ENCODE measurements at regions not wholly inside any gene's neighbourhood (a gene's known extent, or its start where the extent isn't known, plus 50 kb on each side); places are given as distances from the start of the nearest gene placed in this dataset.
"Not testable (repeated sequence)": the region's sequence is repeated elsewhere in the genome, so short reads cannot be mapped to it uniquely, and the experiment has no call there.

DNA sequence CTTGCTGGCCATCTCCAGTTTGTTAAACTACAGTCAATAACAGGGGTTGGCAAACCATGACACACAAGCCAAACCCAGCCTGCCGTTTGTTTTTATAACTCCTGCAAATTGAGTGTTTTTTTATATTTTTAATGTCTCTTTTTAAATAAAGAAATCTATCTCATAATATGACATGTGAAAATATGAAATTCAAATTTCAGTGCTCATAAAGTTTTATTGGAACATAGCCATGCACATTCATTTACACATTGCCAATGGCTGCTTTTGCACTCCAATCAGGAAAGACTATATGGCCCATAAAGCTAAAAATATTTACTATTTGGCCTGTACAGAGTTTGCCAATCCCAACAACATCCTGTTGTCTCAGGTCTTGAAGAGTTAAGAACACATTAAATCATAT, 129.0 kb upstream of the SRSF6 start:
- Mint-ChIP-seq H3K36me3 (ENCODE audit: low read depth, unreplicated experiment) (peaks cover 7% of the 10 kb centered on the region), H3K4me1 (ENCODE audit: unreplicated experiment) (no peaks in the 10 kb centered on the region), H3K27ac (ENCODE audit: unreplicated experiment) (no peak overlapping the region), H3K27me3 (ENCODE audit: unreplicated experiment) (peaks cover 8% of the 10 kb centered on the region), H3K9me3 (ENCODE audit: unreplicated experiment) (peaks cover 21% of the 10 kb centered on the region), H3K4me3 (ENCODE audit: unreplicated experiment) (no peak overlapping the region)
- TF ChIP-seq, protein P1, sequence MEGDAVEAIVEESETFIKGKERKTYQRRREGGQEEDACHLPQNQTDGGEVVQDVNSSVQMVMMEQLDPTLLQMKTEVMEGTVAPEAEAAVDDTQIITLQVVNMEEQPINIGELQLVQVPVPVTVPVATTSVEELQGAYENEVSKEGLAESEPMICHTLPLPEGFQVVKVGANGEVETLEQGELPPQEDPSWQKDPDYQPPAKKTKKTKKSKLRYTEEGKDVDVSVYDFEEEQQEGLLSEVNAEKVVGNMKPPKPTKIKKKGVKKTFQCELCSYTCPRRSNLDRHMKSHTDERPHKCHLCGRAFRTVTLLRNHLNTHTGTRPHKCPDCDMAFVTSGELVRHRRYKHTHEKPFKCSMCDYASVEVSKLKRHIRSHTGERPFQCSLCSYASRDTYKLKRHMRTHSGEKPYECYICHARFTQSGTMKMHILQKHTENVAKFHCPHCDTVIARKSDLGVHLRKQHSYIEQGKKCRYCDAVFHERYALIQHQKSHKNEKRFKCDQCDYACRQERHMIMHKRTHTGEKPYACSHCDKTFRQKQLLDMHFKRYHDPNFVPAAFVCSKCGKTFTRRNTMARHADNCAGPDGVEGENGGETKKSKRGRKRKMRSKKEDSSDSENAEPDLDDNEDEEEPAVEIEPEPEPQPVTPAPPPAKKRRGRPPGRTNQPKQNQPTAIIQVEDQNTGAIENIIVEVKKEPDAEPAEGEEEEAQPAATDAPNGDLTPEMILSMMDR (IDR thresholded peaks at IDR 0.05; ENCODE audit: unreplicated experiment): no peak
- DNase-seq (ENCODE audit: low spot score): no peak

DNA sequence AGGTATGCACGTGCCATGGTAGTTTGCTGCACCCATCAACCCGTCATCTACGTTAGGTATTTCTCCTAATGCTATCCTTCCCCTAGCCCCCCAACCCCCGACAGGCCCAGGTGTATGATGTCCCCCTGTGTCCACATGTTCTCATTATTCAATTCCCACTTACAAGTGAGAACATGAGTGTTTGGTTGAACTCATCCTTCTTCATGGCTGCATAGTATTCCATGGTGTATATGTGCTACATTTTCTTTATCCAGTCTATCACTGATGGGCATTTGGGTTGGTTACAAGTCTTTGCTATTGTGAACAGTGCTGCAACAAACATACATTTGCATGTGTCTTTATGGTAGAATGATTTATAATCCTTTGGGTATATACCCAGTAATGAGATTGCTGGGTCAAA, 130.5 kb upstream of the SRSF6 start:
- not testable (repeated sequence) for H3K27ac Mint-ChIP-seq (ENCODE audit: unreplicated experiment); H3K36me3 Mint-ChIP-seq (ENCODE audit: low read depth, unreplicated experiment); DNase-seq (ENCODE audit: low spot score); H3K4me1 Mint-ChIP-seq (ENCODE audit: unreplicated experiment); H3K4me3 Mint-ChIP-seq (ENCODE audit: unreplicated experiment); H3K27me3 Mint-ChIP-seq (ENCODE audit: unreplicated experiment)
- H3K9me3 Mint-ChIP-seq (ENCODE audit: unreplicated experiment): peaks cover 24% of the 10 kb centered on the region

DNA sequence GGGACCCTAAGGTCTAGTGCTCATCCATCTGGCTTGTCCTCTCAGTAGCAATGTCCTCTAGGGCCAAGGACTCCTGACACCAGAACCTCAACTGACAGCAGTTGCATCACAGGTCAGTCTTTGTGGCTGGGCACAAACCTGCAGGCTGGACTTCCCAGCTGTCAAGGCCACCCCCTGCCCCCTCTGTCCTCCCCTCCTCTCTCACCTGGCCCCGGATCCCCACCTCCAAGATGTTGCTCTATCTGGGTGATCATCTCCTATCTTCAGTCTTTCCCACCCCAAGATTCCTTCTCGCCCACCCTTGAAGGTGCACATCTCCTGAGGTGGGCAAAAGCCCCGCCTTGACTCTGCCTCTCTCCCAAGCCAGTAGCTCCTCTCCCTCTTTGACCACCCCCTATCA, 131.8 kb upstream of the SRSF6 start:
- TF ChIP-seq, protein P1 (IDR thresholded peaks at IDR 0.05; ENCODE audit: unreplicated experiment): no peak
- DNase-seq (ENCODE audit: low spot score): no peak
- H3K27me3 Mint-ChIP-seq (ENCODE audit: unreplicated experiment): peaks cover 5% of the 10 kb centered on the region
- peaks cover 7% of the 10 kb centered on the region for H3K36me3 Mint-ChIP-seq (ENCODE audit: low read depth, unreplicated experiment)
- H3K9me3 Mint-ChIP-seq (ENCODE audit: unreplicated experiment): peaks cover 24% of the 10 kb centered on the region
- no peak overlapping the region for H3K4me3 Mint-ChIP-seq (ENCODE audit: unreplicated experiment)
- H3K4me1 Mint-ChIP-seq (ENCODE audit: unreplicated experiment): no peaks in the 10 kb centered on the region
- H3K27ac Mint-ChIP-seq (ENCODE audit: unreplicated experiment): no peak overlapping the region

DNA sequence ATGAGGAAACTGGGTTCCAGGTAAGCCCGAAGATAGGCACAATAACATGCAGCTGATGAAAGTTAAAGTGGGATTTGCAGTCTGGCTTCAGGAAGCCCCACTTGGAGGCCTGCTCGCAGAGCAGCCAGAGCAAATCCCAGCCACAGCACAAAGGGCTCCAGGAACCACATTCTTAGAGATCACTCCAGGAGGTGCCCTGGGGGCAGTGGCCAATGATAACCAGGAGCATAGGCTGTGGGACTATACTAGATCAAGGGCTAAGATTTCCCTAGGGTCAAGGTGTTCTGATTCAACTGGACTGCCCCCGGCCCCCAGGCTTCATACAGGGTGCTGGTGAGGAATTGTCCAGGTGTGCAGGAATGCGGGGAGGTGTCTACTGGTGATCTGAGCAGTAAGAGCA, 133.9 kb upstream of the PTPRT start:
- no peak for DNase-seq (ENCODE audit: low spot score)

DNA sequence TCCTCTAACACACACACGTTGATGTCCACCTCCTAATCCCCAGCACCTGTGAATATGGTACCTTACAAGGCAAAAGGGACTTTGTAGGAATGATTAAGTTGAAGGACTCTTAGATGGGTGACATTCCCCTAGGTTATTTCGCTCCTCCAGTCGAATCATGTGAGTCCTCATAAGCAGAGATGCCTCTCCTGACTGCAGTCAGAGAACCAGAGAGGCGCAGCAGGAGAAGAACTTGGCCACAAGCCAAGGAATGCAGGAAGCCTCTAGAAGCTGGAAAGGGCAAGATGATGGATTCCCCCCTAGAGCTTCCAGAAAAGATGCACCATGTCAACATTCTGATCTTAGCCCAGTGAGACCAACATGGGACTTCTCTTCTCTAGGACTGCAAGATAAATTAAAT, 133.1 kb upstream of the PTPRT start:
- Mint-ChIP-seq H3K27me3 (ENCODE audit: unreplicated experiment) (peaks cover 4% of the 10 kb centered on the region), H3K9me3 (ENCODE audit: unreplicated experiment) (peaks cover 24% of the 10 kb centered on the region), H3K4me3 (ENCODE audit: unreplicated experiment) (no peak overlapping the region), H3K36me3 (ENCODE audit: low read depth, unreplicated experiment) (peaks cover 7% of the 10 kb centered on the region), H3K4me1 (ENCODE audit: unreplicated experiment) (no peaks in the 10 kb centered on the region), H3K27ac (ENCODE audit: unreplicated experiment) (no peak overlapping the region)
- no peak for DNase-seq (ENCODE audit: low spot score)
- TF ChIP-seq, protein P1 (IDR thresholded peaks at IDR 0.05; ENCODE audit: unreplicated experiment): no peak

More for the DNA sequence above, 133.9 kb upstream of the PTPRT start:
- peaks cover 7% of the 10 kb centered on the region for H3K36me3 Mint-ChIP-seq (ENCODE audit: low read depth, unreplicated experiment)
- peaks cover 24% of the 10 kb centered on the region for H3K9me3 Mint-ChIP-seq (ENCODE audit: unreplicated experiment)
- peaks cover 4% of the 10 kb centered on the region for H3K27me3 Mint-ChIP-seq (ENCODE audit: unreplicated experiment)
- H3K27ac Mint-ChIP-seq (ENCODE audit: unreplicated experiment): no peak overlapping the region
- no peak overlapping the region for H3K4me3 Mint-ChIP-seq (ENCODE audit: unreplicated experiment)
- H3K4me1 Mint-ChIP-seq (ENCODE audit: unreplicated experiment): no peaks in the 10 kb centered on the region
- TF ChIP-seq, protein P1 (IDR thresholded peaks at IDR 0.05; ENCODE audit: unreplicated experiment): no peak

DNA sequence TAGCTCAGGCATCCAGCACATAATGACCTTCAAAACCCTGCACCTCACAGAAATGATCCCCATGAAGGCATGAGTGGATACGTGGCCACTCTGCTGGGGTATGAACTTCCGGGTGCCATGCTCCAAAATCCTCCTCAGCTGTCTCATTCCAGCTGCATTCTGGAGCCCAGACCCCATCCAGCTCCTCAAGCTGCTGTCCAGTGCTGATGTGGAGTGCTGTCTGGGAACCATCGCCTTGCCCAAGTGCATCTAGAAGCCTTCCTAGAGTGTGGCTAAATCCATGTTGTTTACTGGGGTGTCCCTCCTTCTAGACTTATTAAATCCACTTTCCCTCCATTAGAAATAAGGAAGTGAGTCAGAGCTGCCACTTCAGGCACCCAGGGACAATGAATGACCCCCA, 130.8 kb upstream of the PTPRT start:
- Mint-ChIP-seq H3K4me3 (ENCODE audit: unreplicated experiment) (no peak overlapping the region), H3K27ac (ENCODE audit: unreplicated experiment) (no peak overlapping the region), H3K9me3 (ENCODE audit: unreplicated experiment) (peaks cover 24% of the 10 kb centered on the region), H3K4me1 (ENCODE audit: unreplicated experiment) (no peaks in the 10 kb centered on the region), H3K27me3 (ENCODE audit: unreplicated experiment) (no peaks in the 10 kb centered on the region), H3K36me3 (ENCODE audit: low read depth, unreplicated experiment) (peaks cover 5% of the 10 kb centered on the region)
- TF ChIP-seq, protein P1 (IDR thresholded peaks at IDR 0.05; ENCODE audit: unreplicated experiment): no peak
- DNase-seq (ENCODE audit: low spot score): no peak

All from endothelial cell (in vitro differentiated cells).